ENCODE measurements at regions not wholly inside any gene's neighbourhood (a gene's known extent, or its start where the extent isn't known, plus 50 kb on each side); places are given as distances from the start of the nearest gene placed in this dataset.

GRCh38 chr5:10102706-10103497 is 146.8 kb downstream of the ATPSCKMT start:
- TF ChIP-seq CTCF (conservative IDR thresholded peaks at IDR 0.05; ENCODE audit: low read depth, low read length) (no peak), RAD21 (IDR thresholded peaks at IDR 0.05; ENCODE audit: low read length) (no peak), SMC3 (IDR thresholded peaks at IDR 0.05; ENCODE audit: low read depth, low read length) (no peak)

All from IMR-90 (cell line).